NCI-H1105 treated with DMSO at 0.1 percent for 48 hours (cell line): ENCODE measurements at regions not wholly inside any gene's neighbourhood (a gene's known extent, or its start where the extent isn't known, plus 50 kb on each side); places are given as distances from the start of the nearest gene placed in this dataset.
A peak's percentile ranks its signal among the peaks of the same experiment; 100 is the strongest.

Source experiments
- DNase-seq: peaks from one replicate; lab custom pipeline; 2025; lab: John Stamatoyannopoulos, UW

DNA sequence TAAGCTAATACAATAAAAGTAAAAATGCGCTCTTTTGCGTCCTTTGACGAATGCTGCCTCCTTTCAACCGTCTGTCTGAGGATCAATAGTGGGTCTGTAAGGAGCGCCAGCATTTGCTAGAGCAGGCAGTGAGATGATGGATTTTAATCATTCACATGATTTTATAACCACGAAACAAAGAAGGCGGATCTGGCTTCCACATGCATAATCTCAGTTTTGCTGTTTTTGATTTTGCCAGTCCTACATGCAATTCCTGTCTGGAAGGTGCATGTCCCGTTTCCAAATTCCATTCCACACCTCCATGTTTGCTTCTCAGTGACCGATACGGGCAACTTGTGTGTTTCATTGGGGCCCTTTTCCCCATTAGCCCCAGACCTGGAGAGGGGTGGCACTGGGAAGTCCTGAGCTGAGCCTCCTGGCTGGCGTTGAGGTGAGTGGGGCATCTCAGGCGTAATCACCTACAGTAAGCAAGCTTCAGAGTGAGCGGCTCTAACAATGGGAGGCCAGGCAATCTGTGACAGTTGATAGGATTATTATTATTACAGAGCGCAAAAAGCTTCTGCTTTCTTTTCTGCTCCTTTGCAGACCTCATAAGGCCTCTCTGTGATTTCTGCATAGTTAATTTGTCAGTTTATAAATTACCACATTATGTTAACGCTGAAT, 405.4 kb downstream of the ZSWIM6 start:
- DNase-seq, result no peak

DNA sequence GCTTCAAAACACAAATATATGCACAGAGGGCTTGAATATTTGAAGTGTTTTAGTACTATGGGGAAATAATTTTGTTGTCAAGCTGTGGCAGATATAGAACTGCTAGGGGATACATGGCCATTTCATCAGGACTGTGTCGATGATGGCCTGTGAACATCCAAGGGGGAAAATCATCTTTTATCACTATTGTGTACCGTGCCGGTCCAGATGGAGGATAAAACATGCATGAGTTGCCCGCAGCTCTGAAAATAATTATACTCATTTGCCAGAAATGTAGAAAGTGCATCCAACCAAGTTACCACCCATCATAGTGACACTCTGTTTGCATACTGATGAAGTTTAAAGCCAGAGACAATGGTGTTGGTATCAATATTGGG, 405.9 kb downstream of the ZSWIM6 start:
- DNase-seq, result no peak

DNA sequence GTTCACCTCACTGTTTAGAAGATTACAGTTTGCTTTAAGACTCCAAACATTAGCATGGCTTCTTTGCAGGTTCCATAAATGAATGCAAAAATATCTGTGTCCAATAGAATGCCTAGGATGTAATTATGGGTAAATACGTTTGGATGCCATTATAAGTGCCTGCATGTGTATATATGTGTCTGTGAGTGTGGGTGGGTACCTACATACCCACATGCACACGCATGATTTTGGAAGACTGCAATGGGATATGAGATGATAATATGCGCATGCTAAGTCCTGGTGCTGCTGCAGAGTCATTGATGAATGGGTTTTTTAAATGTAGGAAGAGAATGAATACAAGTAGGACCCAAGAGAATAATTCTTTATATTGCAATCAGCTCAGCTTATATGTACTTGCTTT, 406.4 kb downstream of the ZSWIM6 start:
- no peak for DNase-seq

DNA sequence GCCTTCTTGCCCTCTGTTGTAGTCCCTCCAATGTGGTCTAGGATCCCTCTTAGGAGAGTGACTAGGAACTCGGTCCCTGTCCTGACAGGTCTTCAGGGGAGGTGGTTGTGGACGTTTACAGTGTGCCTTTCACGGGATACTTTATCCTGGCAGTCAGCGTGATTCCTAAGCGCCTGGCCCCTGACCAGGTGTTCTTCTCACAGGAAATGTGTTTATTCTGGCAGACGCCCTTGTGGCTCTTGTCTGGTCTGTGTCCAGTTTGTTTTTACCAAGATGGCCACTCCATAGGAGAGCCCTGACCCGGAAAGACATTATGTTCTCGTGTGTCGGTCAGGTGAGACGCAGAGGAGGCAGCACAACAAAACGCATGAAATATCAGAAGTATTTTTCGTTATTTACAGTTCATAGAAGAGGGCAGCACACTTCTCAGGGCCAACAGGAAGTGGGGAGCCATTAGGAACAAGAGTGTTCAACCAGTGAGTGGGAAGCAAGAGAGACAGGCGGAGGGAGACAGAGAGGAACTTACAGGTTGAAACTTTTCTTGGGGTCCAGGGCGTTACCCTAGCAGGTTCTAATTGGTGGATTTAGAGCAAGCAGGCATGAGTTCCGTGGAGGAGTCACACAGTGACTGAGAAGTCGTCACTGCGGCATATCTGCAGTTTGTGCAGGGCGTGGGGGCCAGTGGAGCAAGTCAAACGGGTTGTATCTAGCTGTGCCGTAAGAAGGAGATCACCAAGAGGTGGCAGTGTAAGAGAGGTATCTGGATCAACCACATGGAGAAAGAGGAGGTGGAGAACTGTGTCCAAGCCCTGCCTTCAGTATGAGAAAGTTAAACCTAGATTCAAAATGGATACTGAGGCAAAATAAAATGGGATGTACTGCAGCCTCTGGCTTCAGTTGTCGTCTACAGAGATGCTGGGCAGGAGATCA, 412.9 kb downstream of the ZSWIM6 start:
- DNase-seq, result no peak

DNA sequence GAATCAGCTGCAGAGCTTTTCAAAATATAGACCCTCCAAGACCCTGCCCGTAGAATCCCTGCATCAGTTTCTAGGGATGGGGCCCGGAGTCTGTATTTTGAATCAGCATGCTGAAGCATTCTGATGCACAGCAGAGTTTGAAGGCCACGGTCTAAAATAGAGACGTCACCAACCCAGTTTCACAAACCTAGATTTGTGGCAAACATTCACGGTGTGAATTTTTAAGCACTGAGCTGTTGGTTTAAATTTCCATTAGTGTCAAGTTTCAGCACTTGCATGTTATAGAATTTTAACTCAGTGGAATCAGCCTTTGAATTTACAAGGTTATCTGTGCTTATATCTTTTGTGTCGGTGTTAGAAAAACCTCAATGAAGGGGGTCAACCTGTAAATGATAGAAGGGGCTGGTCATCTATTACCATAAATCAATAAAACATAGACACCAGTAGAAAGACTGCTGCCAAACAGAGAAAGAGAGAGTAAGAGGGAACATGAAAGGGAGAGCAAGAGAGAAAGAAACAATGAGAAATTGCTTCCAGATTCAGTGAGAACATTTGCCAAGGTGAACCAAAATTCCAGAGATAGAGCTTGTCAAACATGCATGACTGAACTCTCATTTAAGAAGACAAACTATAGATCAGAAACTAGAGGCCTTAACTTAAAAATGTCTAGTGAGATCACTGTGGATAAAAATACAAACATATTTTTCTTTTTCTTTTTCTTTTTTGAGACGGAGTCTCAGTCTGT, 414.9 kb downstream of the ZSWIM6 start:
- DNase-seq, result no peak

DNA sequence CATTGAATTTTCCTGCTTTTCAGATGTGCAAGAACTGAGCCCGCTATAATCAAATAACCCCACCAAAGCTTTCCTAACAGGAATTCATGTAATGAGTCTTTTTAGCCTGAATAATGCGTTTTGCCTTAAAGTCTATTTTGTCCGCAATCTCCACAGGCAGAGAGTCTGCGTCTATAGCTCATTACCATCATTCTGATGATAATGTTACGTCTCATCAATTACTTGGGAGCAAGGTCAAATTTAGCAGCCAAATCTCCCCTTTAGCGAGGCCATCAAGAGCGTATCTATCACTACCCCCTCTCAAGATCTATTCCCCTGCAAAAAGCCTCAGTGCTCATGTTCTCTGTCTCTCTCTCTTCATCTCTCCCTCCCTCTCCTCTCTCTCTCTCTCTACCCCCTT, 416.1 kb downstream of the ZSWIM6 start:
- no peak for DNase-seq

DNA sequence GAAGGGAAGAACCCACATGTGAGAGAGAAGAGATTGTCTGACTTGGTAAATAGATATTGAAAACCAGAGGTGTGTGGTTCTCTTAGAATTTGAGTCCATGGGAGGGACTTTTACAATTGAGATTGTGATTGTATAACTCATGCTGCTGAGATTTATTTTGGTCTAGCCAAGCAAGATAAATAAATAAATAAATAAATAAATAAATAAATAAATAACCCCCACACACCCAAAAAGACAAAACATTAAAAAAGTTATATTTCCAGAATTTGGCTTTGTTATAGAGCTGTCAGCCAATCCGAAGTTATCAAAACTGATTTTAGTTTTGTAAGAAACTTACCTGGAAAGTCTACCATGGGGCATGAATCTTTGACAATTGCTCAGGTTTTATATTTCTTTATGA, 416.6 kb downstream of the ZSWIM6 start:
- DNase-seq, result no peak

DNA sequence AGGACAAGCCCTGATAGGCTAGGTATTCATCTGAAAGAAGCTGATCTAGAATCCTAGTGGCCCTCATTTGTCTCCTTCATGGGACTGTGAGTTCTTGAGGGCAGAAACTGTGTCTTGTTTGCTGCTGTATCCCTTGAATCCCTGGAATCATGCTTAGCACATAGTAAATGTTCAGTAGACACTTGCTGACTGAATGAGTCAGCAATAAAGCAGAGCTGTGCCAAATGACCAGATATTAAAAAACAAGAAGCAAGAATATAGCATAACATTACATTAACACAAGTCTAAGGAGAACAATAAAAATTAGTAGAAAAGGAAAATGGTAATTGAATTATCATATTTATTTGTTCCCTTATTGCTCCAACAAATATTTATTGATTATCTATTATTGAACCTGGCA, 420.5 kb downstream of the ZSWIM6 start:
- no peak for DNase-seq

DNA sequence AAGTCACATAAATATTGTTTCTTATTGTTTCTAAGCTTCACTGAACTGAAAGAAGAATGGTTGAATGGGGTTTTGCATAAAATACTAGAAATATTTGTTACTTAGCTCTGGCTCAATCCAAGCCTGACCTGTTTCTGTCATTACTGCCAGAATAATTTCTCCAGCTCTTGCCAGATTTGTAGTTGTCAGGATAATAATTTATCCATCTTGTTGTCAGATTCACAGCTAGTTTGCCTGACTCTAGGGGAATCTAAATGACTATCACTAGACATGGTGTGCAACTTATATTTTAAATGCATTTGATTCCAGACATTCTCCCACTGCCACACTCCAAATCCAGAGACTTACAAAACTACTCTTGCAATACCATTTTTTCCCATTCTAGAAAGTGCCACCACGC, 422.7 kb downstream of the ZSWIM6 start:
- no peak for DNase-seq

DNA sequence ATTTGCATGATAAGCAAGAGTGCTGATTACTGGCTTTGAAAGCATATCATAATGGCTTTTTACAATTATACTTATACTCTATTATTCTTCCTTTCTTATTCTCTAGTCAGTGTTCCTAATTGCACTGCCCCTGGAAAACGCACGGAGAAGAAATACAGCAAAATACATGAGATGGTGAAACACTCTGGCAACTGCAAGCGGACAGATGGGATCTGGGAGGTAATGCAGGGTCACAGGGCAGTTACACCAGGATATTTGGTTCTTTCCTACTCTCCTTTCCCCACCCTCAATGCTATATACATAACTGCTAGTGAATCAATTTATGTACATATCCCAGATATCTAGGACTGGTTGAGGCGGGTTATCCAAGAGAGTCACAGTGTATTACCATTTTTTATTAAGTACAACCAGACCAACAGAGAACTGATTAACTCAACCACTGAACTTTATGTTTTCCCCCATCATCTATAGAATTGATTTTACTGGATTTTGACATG, 423.7 kb downstream of the ZSWIM6 start:
- no peak for DNase-seq

DNA sequence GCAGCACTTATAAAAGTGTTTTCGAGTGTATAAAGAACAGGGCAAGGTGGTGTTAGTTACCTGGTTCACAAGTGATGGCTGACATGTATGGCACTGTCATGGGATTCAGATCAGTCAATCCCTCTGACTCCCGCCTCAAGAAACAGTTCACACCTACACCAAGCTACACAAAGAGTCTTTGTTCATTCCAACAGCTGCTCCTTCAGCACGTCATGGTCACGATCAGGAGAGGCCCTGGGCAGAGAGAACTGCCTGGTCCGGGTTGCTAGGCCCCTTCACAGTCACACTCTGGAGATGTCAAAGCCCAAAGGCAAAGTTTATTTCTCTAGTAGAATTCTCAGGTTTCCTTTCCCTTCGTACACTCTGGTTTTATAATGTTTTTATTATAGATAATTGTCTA, 426.7 kb downstream of the ZSWIM6 start:
- DNase-seq, result no peak

DNA sequence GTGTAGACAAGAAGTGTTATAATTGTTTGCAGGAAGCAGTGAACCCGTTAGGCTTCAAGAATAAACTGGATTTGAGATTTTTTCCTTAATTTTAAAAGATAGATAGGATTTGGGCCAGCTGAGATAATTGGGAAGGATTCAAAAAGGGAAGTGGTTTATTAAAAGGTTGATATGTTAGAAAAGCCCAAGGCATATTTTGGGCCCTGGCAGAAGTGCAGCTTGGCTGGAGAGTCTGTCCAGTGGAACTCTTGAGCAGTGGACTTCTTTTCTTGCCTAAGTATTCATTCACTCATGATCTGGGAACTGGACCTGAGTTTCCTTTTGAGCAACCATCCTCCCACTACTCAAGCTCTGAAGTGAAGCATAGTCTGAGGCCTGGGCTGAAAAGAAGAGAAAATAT, 433.4 kb downstream of the ZSWIM6 start:
- DNase-seq, result no peak

DNA sequence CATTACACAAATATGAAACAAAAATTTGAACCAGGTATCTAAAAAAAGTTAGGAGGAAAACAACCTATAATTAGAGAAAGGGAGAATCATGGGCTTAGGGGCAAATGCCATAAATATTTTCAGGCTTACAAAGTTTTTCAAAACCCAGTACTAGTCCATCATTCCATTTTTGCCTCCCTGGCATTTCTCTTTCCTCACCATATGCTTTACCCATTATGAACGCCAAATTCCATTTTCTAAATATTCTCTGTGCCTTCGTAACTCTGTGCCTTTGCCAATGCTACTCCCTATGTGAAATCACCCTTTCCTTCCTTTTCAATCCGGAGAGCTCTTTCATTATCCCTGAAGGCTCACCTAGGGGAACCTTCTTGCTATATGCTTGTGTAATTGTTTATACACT, 434.1 kb downstream of the ZSWIM6 start:
- DNase-seq, result no peak

DNA sequence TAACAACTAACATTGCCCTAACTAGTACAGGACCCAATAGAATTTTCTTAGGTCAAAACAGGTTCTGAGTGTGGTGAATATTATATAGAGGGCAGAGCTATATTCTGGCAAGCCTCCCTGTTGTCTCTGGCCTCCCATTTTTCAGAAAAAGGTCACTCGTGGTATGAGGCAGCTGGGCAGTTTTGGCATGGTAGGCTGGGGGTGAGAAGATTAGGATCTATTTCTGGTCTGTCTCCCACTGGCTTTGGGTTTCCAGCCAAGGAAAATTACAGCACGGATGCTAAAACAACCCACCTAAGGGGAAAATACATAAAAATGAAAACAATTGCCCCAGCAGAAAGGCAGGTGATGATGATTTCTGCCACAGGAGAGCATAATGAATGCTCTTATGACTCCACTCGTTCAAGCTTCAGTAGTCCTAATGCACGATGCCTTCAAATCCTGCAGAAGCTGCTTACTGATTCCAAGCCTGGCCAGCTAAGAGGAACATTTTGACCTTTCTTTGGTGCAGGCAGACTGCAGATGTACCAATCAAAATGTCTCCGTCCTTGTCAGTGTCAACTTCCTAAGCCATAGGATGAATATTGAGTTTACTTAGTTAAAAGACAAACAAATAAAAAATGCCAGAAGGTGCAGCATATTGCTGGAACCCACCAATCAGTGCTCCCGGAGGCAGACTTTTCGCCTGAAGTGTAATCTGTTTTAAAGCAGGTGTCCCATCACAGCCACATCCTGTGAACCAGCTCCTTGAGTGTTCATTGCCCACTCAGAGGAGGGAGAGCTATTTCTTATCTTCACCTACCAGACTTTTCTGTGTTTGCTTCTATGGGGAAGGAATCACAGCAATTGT, 435.4 kb downstream of the ZSWIM6 start:
- peak; percentile 60 for DNase-seq

DNA sequence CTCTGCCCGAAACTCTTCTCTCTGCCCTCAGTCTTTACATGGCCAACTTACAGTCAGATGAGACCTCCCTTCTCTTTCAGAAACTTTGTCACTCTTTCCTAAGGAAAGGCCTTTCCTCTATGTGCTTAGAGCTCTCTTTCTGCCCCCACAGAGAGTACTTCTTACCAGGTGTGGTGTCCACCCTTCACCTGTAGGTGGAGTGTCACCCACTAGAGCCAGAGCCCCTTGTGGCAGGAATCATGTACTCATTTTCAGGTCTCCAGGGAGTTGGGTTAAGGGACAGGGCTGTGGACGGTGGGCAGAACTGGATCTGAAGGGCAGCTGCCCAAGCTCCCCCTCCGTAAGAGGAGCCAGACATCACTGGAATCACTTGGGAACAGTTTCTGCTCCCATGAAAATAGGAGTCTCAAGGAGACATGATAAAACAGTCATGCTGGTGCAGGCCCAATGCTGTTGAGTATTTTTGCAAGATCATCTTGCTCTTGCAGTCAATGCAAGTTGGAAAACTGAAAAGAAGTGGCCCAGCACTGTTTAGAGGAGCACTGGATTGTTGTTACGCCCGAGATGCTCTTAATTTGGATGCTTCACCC, 436.7 kb downstream of the ZSWIM6 start:
- DNase-seq, result no peak

DNA sequence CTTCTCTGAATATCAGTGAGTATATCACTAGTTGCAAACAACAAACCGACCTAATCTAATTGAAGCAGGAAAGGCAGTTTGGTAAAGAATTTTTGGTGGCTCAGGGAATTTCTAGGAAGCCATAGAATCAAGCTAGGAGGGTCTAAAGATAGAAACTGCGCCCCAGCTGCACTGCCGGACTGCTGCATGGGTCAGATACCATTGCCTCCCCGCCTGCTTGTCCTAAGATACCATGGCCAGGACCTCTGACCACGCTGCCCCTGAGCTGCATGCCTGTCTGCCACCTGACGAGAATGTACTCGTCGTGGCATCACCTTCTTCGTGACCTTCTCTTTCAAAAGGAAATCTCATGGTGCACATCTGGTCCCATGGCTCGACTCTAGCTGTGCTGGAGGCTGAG, 439.0 kb downstream of the ZSWIM6 start:
- no peak for DNase-seq

DNA sequence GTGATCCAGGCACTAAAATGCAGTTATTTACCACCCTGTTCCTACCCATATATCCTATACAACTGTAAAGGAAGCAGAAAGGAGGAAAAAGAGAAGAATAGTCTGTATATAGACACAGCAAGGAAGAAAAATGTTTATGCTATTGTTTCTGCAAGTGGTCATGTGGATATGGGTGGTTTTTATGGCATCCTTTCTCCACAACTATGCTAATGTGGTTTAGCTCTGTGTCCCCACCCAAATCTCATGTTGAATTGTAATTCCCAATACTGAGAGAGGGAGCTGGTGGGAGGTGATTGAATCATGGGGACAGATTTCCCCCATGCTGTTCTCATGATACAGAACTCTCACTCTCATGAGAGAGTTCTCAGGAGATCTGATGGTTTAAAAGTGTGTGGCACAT, 439.8 kb downstream of the ZSWIM6 start:
- DNase-seq, result no peak

DNA sequence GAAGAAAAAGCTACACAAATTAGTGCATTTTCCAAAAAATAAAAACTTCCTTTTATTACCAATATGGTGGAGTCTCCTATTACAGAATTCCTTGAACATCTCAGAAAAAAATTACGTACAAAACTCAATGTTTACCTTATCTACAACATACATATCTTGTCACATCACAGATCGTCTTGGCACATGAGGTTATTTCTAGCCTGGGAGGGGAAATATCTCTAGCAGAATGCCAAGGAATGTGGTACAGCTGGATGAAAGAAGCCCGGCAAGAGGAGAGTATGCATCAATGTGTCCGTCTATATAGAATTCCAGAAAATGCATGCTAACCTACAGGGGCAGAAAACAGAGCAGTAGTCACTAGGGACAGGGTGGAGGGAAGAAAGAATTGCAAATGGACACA, 443.8 kb downstream of the ZSWIM6 start:
- DNase-seq, result no peak

DNA sequence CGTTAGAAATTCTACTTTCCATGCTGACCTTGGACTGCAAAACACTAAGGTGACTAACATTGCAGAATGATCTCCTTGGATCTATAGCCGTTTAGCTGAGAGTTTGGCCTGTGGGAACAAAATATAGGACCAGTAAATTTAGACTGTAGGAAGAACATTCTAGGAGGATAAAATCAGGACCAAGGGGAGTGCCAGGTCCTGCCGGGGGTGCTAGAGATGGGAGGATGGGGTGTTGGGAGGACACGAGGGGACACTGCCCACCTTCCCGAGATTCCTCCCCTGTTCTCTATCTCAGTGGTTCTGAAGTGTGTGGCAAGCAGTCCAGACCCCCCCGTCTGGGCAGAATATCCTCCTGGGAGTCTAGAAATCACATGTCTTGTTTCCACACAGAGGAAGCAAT, 445.2 kb downstream of the ZSWIM6 start:
- no peak for DNase-seq

DNA sequence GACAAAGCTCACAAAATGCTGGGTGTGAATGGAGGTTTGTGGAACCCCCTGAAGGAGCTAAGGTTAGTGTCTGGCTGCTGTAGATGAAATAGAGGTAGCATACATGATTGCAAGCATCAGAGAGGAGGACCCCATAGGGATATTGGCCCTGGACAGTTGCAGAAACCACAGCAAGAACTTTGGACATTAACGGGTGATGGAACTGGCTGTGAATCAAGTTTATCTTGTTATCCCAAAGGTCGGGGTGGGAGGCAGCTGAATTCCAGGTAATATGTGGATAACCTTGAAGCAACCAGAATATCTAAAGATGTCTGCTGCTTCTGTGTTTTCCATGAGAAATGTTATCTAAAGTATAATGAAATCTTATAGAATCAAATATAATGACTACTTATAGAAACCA, 447.7 kb downstream of the ZSWIM6 start:
- DNase-seq, result no peak

DNA sequence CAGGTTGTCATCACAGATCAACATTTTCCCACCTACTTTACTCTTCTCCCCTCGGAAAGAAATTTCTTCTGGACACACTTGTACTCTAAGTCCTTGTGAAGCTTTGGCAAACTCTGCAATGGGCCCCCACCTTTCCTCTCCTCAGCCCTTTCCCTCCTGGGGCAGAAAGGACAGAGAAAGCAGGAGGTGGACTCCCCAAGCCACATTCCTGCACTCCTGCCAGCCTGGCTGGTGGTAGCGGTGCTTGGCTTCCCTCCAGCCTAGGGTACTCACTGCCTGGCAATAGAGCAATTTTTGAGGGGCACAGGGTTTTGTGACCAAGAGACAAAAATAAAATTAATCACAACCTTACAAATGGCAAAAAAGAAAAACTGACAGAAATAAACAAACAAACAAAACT, 451.4 kb downstream of the ZSWIM6 start:
- no peak for DNase-seq
